Epithelial cell of esophagus (primary cell): ENCODE measurements at regions not wholly inside any gene's neighbourhood (a gene's known extent, or its start where the extent isn't known, plus 50 kb on each side); places are given as distances from the start of the nearest gene placed in this dataset.
A peak's percentile ranks its signal among the peaks of the same experiment; 100 is the strongest.

Experiments used
- DNase-seq: peaks from one replicate; pipeline ENCODE4 v3.0.0; 2010; ENCODE audit warnings: low read depth
- H3K4me3 ChIP-seq: 2 replicates; pipeline ENCODE4 v1.5.1; 2011; ENCODE audit warnings: mild to moderate bottlenecking, low read length, control low read depth
- CTCF ChIP-seq: IDR thresholded peaks from 2 replicates; pipeline ENCODE4 v1.5.1; 2011; ENCODE audit warnings: low read depth, mild to moderate bottlenecking, low read length, control low read depth, inconsistent platforms; ENCODE audit not compliant: insufficient read depth; ENCODE audit errors: missing control alignments

GRCh38 chr12:30330565-30330964 lies 365.1 kb downstream of the IPO8 start:
- DNase-seq = no peak
- H3K4me3 ChIP-seq = no peak overlapping the region
- TF ChIP-seq CTCF = no peak

GRCh38 chr12:30329281-30329680 lies 366.4 kb downstream of the IPO8 start:
- no peak overlapping the region for H3K4me3 ChIP-seq
- TF ChIP-seq CTCF = no peak
- DNase-seq = peak; percentile 2

GRCh38 chr12:30323008-30323407 lies 372.7 kb downstream of the IPO8 start:
- no peak overlapping the region for H3K4me3 ChIP-seq
- no peak for TF ChIP-seq CTCF
- no peak for DNase-seq

GRCh38 chr12:30320561-30320960 lies 375.1 kb downstream of the IPO8 start:
- no peak for TF ChIP-seq CTCF
- H3K4me3 ChIP-seq = no peak overlapping the region
- no peak for DNase-seq

GRCh38 chr12:30314506-30315100 lies 381.1 kb downstream of the IPO8 start:
- TF ChIP-seq CTCF = no peak
- H3K4me3 ChIP-seq = no peak overlapping the region
- no peak for DNase-seq

- H3K4me3 ChIP-seq = no peak overlapping the region
- peak; percentile 60 for DNase-seq
- no peak for TF ChIP-seq CTCF
Measured at GRCh38 chr12:30308010-30308717, 387.5 kb downstream of the IPO8 start.

GRCh38 chr12:30304528-30304927 lies 391.1 kb downstream of the IPO8 start:
- DNase-seq = no peak
- peak; percentile 6 for TF ChIP-seq CTCF
- no peak overlapping the region for H3K4me3 ChIP-seq
